Kidney (tissue), 13 donors: ENCODE measurements at regions not wholly inside any gene's neighbourhood (a gene's known extent, or its start where the extent isn't known, plus 50 kb on each side); places are given as distances from the start of the nearest gene placed in this dataset.

Source experiments
- DNase-seq, 5 donors: peaks; one replicate each; pipeline ENCODE4 v3.0.0-alpha.2; 2013 to 2020
- FAIRE-seq: peaks from 2 replicates; lab custom pipeline; 2012; peaks lifted over from hg19 to GRCh38; lab: Jason Lieb, UNC
- H3K27ac ChIP-seq, 2 donors: one replicate each; pipeline ENCODE4 v1.7.0; 2013; ENCODE audit warnings: low read depth in 2 of 2, low read length in 2 of 2, inconsistent platforms in 1 of 2
- H3K27me3 ChIP-seq: one replicate; pipeline ENCODE4 v1.7.1; 2013; ENCODE audit warnings: low read length, inconsistent platforms; ENCODE audit not compliant: control insufficient read depth, insufficient read depth
- H3K36me3 ChIP-seq, 3 donors: one replicate each; pipeline versions ENCODE4 v1.7.0 to v1.7.1; 2013; ENCODE audit warnings: low read length in 3 of 3, control low read depth in 1 of 3, inconsistent platforms in 1 of 3; ENCODE audit not compliant: insufficient read depth in 3 of 3, control insufficient read depth in 2 of 3
- H3K4me1 ChIP-seq, 3 donors: one replicate each; pipeline versions ENCODE4 v1.7.0 to v1.7.1; 2013; ENCODE audit warnings: low read length in 3 of 3, inconsistent platforms in 1 of 3, low read depth in 1 of 3; ENCODE audit not compliant: control insufficient read depth in 2 of 3, insufficient read depth in 2 of 3
- H3K4me3 ChIP-seq, 3 donors: one replicate each; pipeline versions ENCODE4 v1.7.0 to v1.8.1; 2013; ENCODE audit warnings: low read length in 3 of 3, control low read depth in 1 of 3, inconsistent platforms in 1 of 3
- H3K9ac ChIP-seq, 3 donors: one replicate each; pipeline versions ENCODE4 v1.7.0 to v1.7.1; 2013; ENCODE audit warnings: low read length in 3 of 3, control low read depth in 1 of 3, inconsistent platforms in 1 of 3
- H3K9me3 ChIP-seq, 3 donors: one replicate each; pipeline versions ENCODE4 v1.7.0 to v1.7.1; 2013; ENCODE audit warnings: low read length in 3 of 3, control low read depth in 1 of 3, inconsistent platforms in 1 of 3; ENCODE audit not compliant: control insufficient read depth in 2 of 3, insufficient read depth in 1 of 3
- intact Hi-C: fragments of 100-400 bp; cut with DNase I; formaldehyde crosslinking; loops from one replicate; pipeline ENCODE4 v1.11.1; 2022
- TF ChIP-seq, protein P1 (sequence below): IDR thresholded peaks from 3 replicates; pipeline ENCODE4 v1.5.1; 2012; ENCODE audit warnings: mild to moderate bottlenecking, moderate library complexity, borderline replicate concordance; ENCODE audit not compliant: insufficient read depth; ENCODE audit errors: extremely low read depth
- donor health status: control.
- donor health status: control.
- donor health status: control.
- donor health status: control.
- donor health status: control.
- donor health status: DM: yes; HTN: yes; CAD: no.
- donor health status: Normal renal cell carcinoma (clear cell type).

DNA sequence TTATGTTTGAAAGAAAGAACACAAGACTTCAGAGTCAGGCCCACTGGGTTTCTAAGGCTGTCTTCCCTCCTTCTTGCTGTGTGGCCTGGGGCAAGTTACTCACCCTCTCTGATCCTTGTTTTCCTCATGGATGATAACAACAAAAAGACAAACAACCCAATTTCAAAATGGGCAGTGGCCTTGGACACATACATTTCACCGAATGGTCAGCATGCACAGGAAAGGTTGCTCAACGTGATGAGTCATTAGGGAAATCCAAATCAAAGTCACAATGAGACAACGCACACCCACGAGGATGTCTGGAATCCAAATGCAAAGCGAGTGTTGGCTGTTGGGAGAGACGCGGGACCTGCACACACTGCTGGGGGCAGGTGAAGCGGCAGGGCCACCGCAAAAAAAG lies 50.8 kb upstream of the PPP2R2C start:
- H3K4me3 ChIP-seq = no peak overlapping the region
- FAIRE-seq (no peak), DNase-seq (no peak)
- intact Hi-C loops = no loop called here
- no peak overlapping the region for H3K27ac ChIP-seq
- H3K4me1 ChIP-seq = no peaks in the 10 kb centered on the region
- no peaks in the 10 kb centered on the region for H3K27me3 ChIP-seq
- H3K36me3 ChIP-seq = no peaks in the 10 kb centered on the region
- no peak overlapping the region for H3K9ac ChIP-seq
- H3K9me3 ChIP-seq = no peaks in the 10 kb centered on the region
- TF ChIP-seq, protein P1, sequence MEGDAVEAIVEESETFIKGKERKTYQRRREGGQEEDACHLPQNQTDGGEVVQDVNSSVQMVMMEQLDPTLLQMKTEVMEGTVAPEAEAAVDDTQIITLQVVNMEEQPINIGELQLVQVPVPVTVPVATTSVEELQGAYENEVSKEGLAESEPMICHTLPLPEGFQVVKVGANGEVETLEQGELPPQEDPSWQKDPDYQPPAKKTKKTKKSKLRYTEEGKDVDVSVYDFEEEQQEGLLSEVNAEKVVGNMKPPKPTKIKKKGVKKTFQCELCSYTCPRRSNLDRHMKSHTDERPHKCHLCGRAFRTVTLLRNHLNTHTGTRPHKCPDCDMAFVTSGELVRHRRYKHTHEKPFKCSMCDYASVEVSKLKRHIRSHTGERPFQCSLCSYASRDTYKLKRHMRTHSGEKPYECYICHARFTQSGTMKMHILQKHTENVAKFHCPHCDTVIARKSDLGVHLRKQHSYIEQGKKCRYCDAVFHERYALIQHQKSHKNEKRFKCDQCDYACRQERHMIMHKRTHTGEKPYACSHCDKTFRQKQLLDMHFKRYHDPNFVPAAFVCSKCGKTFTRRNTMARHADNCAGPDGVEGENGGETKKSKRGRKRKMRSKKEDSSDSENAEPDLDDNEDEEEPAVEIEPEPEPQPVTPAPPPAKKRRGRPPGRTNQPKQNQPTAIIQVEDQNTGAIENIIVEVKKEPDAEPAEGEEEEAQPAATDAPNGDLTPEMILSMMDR = no peak

DNA sequence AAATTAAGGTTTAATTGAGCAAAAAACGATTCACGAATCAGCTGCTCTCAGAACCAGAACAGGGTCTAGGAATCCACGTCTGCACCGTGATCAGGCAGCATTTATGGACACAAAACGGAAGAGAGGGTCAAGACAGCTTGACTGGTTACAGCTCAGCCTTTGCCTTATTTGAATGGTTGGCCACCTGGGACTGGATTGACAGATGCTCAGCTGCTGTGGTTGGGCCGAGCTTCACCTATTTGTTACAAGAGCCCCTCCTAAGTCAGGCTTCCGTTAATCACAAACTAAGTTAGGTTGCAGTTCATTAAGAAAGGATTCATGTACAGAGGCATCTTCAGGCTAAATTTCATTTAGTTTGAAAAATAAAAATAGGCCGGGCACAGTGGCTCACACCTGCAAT lies 50.6 kb upstream of the MAN2B2 start:
- Histone ChIP-seq H3K4me3 (no peak overlapping the region), H3K27me3 (no peaks in the 10 kb centered on the region), H3K9me3 (no peaks in the 10 kb centered on the region), H3K27ac (no peak overlapping the region), H3K9ac (no peak overlapping the region), H3K4me1 (no peaks in the 10 kb centered on the region), H3K36me3 (no peaks in the 10 kb centered on the region)
- intact Hi-C loops = no loop called here
- TF ChIP-seq, protein P1 = no peak
- peak in 1 of 5 donors; percentile 5 for DNase-seq
- FAIRE-seq = no peak
